ENCODE measurements at regions not wholly inside any gene's neighbourhood (a gene's known extent, or its start where the extent isn't known, plus 50 kb on each side); places are given as distances from the start of the nearest gene placed in this dataset.
"Not testable (repeated sequence)": the region's sequence is repeated elsewhere in the genome, so short reads cannot be mapped to it uniquely, and the experiment has no call there.

DNA sequence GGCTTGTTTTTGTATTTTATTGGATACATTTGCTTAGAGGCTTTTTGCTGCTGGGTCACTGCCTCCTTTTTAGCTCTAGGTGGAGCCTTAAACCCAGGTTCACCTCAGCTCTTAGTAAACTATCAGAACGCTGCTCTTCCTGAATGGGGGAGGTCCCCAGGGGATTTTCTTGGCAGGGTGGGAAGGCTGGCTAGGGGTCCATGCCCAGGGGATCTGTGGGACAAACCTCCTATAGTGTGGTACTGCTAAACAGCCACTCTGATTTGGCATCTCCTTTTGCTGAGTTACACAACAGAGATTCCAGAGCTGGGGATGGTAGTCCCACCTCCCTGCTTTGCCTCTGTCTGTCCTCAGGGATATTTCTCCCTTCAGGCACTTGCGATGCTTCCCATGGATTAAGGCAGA, 204.9 kb downstream of the ZIC5 start:
- Histone ChIP-seq H3K4me3 (no peak overlapping the region), H3K27ac (no peak overlapping the region)
- no peak for DNase-seq (ENCODE audit: low spot score)
- TF ChIP-seq, protein P1, sequence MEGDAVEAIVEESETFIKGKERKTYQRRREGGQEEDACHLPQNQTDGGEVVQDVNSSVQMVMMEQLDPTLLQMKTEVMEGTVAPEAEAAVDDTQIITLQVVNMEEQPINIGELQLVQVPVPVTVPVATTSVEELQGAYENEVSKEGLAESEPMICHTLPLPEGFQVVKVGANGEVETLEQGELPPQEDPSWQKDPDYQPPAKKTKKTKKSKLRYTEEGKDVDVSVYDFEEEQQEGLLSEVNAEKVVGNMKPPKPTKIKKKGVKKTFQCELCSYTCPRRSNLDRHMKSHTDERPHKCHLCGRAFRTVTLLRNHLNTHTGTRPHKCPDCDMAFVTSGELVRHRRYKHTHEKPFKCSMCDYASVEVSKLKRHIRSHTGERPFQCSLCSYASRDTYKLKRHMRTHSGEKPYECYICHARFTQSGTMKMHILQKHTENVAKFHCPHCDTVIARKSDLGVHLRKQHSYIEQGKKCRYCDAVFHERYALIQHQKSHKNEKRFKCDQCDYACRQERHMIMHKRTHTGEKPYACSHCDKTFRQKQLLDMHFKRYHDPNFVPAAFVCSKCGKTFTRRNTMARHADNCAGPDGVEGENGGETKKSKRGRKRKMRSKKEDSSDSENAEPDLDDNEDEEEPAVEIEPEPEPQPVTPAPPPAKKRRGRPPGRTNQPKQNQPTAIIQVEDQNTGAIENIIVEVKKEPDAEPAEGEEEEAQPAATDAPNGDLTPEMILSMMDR (IDR thresholded peaks at IDR 0.05): no peak

DNA sequence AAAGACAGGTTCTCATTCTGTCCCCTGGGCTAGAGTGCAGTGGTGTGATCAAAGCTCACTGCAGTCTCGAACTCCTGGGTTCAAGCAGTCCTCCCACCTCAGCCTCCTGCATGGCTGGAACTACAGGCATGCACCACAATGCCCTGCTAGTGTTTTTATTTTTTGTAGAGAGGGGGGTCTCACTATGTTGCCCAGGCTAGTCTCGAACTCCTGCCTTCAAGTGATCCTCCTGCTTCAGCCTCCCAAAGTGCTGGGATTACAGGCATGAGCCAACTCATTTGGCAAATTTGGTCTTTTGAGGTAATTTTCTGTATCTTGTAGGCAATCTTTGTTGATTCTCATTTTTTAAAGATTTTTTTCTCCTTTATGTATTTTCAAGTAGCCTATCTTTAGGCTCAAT, 205.7 kb downstream of the ZIC5 start:
- H3K4me3 ChIP-seq: no peak overlapping the region
- TF ChIP-seq, protein P1 (IDR thresholded peaks at IDR 0.05): no peak
- no peak overlapping the region for H3K27ac ChIP-seq
- no peak for DNase-seq (ENCODE audit: low spot score)

DNA sequence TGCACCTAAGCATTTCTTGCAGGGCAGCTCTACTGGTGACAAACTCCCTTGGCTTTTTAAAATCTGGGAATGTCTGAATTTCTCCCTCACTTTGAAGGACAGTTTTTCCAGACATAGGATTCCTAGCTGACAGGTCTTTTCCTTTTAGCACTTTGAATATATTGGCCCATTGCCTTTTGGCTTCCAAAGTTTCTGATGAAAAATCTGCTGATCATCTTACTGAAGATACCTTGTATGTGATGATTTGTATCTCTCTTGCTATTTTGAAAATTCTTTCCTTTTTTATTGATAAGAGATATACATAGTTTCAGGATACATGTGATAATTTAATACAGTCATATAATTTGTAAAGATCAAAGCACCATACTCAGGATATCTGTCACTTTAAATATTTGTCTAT, 211.1 kb downstream of the ZIC5 start:
- TF ChIP-seq, protein P1 (IDR thresholded peaks at IDR 0.05): no peak
- Histone ChIP-seq H3K4me3 (no peak overlapping the region), H3K27ac (no peak overlapping the region)
- no peak for DNase-seq (ENCODE audit: low spot score)

DNA sequence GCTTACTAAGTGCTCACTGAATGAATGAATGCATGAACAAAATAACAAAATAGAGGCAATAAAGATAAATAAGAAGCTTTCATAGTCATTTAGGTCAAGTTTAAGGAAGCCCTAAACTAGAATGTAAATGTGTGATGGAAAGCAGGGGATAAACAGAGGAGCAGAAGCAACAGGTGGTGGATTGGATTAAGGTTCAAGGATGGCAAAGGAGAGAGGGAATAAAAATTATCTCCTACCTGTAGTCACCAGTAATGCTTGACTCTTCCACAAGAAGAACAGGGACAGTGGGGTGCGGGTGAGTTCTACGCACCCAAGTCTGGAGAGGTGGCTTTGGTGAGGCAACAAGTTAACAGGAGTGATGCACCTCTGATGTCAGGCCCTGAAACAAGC, 212.4 kb downstream of the ZIC5 start:
- Histone ChIP-seq H3K4me3 (no peak overlapping the region), H3K27ac (no peak overlapping the region)
- DNase-seq (ENCODE audit: low spot score): no peak
- TF ChIP-seq, protein P1 (IDR thresholded peaks at IDR 0.05): no peak

DNA sequence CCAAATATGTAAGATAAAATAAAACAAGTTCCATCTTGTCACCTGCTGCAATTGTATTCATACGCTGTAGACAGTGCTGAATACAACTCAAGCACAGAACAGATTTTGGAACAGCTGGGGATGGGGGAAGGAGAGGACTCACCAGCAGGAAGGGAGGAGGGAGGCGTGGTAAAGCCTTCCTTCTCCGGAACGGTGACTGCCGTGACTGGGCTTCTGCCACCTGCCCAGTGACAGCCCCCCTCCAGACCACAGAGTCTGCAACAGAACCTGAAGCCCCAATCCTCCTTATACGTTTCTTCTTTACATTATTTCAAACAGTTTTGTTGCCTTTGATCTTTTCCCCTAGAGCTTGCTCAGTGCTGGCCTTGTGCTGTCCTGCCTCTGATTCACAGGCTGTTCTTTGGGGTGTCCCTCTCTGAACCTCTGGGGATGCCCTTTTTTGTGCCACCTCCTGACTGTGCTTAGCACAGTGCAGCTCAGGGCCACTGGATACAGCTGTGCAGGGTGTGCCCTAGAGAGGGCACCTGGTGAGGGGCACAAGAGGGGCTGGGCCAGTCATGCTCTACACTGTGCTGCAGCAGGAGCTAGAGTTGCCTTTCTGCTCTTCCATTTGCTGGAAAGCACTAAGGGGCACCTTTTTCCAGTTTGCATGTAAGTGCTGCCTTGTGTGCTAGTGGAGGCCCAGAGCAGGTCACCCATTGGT, 213.0 kb downstream of the ZIC5 start:
- no peak for DNase-seq (ENCODE audit: low spot score)
- H3K4me3 ChIP-seq: no peak overlapping the region
- TF ChIP-seq, protein P1 (IDR thresholded peaks at IDR 0.05): no peak
- H3K27ac ChIP-seq: no peak overlapping the region

DNA sequence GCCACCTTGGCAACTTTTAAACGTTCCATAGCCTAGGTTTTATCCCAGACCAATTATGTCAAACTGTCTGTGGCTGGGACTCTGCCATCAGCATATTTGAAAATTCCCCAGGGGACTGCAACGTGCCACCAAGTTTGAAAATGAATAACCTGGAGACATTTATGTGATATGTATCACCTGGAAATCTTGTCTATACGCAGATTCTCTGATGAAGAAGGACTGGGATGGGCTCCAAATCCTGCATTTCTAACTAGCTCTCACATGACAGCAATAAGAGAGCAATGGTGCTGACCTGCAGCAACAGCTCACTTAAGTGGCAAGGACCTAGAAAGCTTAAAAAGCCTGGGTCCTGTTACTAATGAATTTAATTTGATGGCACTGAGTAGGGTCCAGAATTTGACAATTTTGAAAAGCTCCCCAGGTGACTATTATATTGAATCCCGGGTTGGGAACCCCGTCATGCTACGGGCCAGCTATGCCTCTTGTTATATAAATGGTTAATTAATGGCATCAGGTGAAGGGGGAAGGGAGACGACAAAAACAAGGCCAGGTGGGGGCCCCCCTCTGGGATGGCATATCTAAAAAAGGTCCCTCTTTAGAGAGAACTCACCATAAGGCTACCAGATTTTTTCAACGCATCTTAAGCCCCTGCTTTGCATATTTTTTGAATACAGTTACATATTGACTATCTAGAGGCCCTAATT, 213.7 kb downstream of the ZIC5 start:
- H3K27ac ChIP-seq: no peak overlapping the region
- DNase-seq (ENCODE audit: low spot score): no peak
- TF ChIP-seq, protein P1 (IDR thresholded peaks at IDR 0.05): no peak
- H3K4me3 ChIP-seq: no peak overlapping the region

DNA sequence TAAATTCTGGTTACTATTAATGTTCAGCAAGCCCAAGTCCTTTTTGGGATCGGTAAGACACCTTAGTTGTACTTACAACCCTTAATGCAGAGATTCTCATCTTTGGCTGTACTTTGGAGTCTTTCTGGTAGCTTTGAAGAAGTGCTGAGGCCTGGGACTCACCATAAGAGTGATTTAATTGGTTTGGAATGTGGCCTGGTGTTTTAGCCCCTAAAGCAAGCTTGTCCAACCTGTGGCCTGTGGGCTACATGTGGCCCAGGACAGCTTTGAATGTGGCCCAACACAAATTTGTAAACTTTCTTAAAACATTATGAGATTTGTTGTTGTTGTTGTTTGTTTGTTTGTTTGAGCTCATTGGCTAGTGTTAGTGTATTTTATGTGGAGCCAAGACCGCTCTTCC, 215.3 kb downstream of the ZIC5 start:
- TF ChIP-seq, protein P1 (IDR thresholded peaks at IDR 0.05): no peak
- H3K4me3 ChIP-seq: no peak overlapping the region
- H3K27ac ChIP-seq: no peak overlapping the region
- DNase-seq (ENCODE audit: low spot score): no peak

DNA sequence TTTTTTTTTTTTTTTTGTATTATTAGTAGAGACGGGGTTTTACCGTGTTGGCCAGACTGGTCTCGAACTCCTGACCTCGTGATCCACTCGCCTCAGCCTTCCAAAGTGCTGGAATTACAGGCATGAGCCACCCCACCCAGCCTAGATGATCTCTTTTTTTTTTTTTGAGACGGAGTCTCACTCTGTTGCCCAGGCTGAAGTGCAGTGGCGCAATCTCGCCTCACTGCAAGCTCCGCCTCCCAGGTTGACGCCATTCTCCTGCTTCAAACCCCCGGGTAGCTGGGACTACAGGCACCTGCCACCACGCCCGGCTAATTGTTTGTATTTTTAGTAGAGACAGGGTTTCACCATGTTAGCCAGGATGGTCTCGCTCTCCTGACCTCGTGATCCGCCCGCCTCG, 216.8 kb downstream of the ZIC5 start:
- not testable (repeated sequence) for H3K27ac ChIP-seq; DNase-seq (ENCODE audit: low spot score); H3K4me3 ChIP-seq
